Fibroblast of lung (primary cell): ENCODE measurements at regions not wholly inside any gene's neighbourhood (a gene's known extent, or its start where the extent isn't known, plus 50 kb on each side); places are given as distances from the start of the nearest gene placed in this dataset.

Experiments
- CTCF ChIP-seq, 2 donors: IDR thresholded peaks in 1 of 2; conservative IDR thresholded peaks in 1 of 2; 1 replicate in 1 of 2; 2 replicates in 1 of 2; pipeline ENCODE4 v1.5.1; 2011 to 2012; ENCODE audit warnings: low read length in 2 of 2, control low read depth in 1 of 2, inconsistent platforms in 1 of 2, low read depth in 1 of 2, mild to moderate bottlenecking in 1 of 2
- EZH2 ChIP-seq: IDR thresholded peaks from 2 replicates; pipeline ENCODE4 v1.5.1; 2012; ENCODE audit warnings: low read length, control low read depth, mild to moderate bottlenecking; ENCODE audit errors: missing control alignments

- TF ChIP-seq CTCF (conservative IDR thresholded peaks at IDR 0.05 in 1 of 2, IDR thresholded peaks at IDR 0.05 in 1 of 2; ENCODE audit: low read depth in 1 of 2, low read length in 2 of 2) = no peak
- no peak for TF ChIP-seq EZH2
These were observed 169.0 kb upstream of the RTL1 start for GRCh38 chr14:101072531-101072930.
